ENCODE measurements at regions not wholly inside any gene's neighbourhood (a gene's known extent, or its start where the extent isn't known, plus 50 kb on each side); places are given as distances from the start of the nearest gene placed in this dataset.

DNA sequence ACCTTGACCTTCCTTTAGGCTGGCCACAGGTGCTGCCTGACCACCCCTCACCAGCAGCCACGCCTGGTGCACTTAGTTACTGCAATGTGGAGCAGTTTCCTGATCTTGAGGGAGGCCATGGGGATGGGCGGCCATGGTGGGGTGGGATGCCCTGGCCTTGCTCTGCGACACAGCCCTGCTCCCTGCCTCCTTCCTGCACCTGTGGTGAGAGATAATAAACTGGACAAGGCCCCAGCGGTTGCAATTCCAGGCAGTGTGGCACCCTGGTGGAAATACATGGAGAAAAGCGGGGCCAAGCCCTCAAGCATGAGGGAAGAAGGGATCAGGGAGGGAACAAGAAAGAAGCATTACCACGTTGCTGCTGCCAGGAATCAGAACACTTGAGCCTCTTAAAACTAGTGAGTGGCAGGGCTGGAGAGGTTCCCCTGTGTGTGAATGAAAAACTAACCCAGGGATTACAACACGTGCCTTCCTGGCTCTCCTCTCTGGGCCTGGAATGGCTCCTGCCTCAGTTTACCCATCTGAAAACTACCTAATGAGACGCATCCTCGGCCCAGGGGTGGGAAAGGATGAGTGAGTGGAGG, 213.2 kb downstream of the LY86 start:
- ATAC-seq (no peak), DNase-seq (no peak)
- intact Hi-C loops (cut with DNase I, micrococcal nuclease), result no loop called here

DNA sequence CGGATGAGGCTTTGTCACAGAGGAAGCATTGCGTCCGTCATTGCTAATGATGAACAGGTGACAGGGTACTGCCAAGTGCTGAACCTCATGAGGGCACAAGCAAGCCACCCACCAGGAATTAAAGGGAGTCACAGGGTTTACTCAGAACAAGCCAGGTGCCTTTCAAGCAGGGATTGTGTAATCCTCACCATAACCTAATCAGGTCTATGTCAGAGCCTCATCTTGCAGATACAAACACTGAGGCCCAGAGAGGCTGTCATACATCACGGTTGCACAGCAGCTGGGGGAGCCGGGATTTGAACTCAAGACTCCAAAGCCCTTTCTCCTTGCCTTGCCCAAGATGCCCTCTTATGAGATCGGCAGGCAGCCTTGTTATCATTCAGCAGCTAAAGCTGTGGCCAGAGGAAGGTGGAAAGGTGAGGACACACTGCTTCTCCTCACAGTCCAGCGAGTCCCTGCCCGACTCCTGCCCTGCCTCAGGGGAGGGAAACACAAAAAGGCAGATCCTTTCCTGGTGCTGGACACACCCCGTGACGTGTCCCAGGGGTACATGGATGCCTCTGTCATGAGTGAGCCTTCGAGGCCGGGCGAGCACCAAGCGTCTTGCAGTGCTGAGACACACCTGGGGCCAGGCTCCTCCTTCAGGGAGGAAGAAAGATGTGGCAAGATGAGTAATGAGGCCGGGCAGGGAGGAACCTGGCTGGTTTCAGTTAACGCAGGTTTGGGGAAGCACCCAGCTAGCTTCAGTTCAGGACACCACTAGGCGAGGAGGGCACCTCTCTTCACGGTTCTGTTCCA, 214.9 kb downstream of the LY86 start:
- peak; percentile 55 to 75 for DNase-seq
- intact Hi-C loops (cut with DNase I, micrococcal nuclease), result no loop called here
- peak; percentile 91 for ATAC-seq

DNA sequence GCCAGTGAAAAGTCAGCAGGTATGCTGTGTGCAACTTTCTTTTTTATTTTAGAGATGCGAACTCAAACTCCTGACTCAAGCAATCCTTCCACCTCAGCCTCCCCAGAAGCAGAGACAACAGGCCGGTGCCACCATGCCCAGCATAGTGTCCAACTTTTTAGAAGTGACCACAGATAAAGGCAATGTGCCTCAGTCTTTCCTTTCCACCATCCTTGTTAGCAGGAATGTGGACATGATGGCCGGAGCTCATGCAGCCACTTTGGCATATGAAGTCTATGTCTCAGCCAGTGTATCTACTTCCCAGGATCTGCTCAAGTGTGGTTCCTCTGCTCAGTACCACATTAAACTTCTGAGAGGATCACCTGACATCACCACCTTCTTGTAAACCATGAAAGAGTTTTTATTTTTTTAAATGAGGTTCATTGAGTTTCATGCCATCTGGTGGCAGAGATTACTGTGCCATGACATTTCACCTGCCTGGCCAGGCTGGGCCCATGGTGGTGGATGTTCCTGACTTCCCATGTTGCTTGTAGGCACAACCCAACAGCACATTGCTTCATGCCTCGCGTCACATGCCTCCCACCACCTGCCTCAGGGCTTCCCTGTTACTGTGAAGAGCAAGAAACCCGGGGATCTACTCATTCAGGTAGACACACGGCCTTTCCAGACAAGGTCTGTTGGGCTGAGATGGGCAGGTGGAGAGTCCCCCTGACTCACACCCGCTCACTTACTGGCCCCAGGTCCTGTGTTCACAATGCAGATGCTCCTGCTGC, 216.5 kb downstream of the LY86 start:
- ATAC-seq, result no peak
- no peak for DNase-seq
- intact Hi-C loops (cut with DNase I, micrococcal nuclease), result no loop called here

DNA sequence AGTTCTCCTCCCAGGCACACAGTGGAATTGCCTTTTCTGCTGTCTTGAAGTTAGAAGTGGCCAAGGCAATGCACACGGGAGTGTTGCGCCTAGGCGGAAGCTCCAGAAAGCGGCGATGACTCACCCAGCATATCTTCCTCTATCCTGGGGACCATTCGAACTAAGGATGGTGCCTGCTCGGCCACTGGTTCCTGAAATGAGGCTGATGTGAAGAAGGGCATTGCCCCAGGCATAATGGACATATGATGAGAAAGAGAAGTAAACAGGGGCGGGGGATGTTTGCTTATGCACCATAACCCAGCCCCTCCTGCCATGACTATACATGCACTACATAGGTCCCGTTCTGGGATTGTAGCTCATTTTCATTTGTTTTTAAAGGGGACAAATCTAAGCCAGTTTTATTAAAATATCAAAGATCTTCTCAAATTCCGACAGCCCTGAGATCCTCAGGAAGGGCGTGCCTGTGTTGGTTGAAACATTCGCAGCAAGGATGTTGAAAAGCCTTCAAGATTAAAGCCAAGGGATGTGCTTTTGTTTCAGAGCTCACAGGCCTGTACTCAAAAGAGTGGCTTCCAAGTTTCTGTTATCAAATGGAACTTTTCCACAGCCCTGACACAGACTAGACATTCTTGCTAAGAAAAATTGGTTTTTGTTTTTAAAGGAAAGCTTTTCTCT, 218.5 kb downstream of the LY86 start:
- intact Hi-C loops (cut with DNase I, micrococcal nuclease), result no loop called here
- no peak for ATAC-seq

DNA sequence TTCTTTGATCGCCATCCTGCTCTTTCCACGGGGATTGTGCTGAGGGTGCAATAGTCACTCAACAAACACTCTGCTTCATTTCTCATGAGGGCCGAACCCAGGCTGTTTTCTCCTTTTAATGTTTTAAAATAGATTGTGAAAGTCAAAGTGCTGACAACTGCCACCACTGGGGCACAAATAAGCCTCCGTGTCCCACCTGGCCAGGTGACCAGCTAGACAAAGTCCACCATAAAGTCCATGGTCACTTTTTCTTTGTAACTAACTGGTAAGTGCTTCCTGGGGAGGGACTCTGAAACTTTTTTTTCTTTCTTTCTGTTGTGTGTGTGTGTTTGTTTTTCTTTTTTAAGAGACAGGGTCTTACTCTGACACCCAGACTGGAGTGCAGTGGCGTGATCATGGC, 219.8 kb downstream of the LY86 start:
- intact Hi-C loops (cut with DNase I, micrococcal nuclease), result no loop called here
- ATAC-seq (no peak), DNase-seq (no peak)

More for the DNA sequence above, 218.5 kb downstream of the LY86 start:
- peak in 1 of 2 donors; percentile 49 for DNase-seq

DNA sequence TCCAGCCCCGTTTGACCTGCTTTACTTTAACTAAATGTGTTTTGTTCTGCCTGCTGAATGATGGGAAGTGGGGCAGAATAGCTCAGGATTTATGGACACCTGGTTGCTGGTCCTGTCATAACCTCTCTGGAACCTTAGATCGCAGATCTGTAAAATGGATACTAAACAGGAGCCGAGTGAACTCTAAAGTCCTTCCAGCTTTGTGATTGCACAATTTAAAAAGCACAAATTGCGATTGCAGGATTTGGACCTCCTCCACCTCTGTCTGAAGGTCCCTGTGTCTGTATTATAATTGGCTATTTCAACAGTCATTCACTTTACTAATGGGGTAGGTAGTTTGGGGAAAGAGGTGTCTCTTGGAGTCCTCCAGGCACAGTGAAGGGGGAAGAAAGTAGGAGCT, 220.4 kb downstream of the LY86 start:
- ATAC-seq, result no peak
- no peak for DNase-seq
- intact Hi-C loops (cut with DNase I, micrococcal nuclease), result no loop called here

DNA sequence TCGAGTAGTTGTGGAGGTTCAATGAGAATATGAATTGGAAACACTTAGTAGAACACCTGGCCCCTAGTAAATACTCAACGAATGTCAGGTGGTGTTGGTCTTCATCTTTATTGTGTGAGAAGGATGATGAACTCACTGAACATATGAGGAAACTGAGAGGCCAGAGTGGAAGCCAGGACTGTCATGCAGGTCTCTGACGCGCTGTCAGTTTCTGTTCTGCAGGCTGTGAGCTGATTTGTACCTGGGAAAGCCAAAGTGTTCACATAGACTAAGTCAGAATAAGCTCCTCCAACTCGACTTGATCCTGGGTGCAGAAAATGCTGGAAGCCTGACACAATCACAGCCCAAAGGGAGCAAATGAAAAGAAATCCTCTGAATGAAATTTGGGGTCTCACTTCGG, 222.2 kb downstream of the LY86 start:
- intact Hi-C loops (cut with DNase I, micrococcal nuclease), result no loop called here
- peak; percentile 9 for ATAC-seq
- DNase-seq, result no peak

DNA sequence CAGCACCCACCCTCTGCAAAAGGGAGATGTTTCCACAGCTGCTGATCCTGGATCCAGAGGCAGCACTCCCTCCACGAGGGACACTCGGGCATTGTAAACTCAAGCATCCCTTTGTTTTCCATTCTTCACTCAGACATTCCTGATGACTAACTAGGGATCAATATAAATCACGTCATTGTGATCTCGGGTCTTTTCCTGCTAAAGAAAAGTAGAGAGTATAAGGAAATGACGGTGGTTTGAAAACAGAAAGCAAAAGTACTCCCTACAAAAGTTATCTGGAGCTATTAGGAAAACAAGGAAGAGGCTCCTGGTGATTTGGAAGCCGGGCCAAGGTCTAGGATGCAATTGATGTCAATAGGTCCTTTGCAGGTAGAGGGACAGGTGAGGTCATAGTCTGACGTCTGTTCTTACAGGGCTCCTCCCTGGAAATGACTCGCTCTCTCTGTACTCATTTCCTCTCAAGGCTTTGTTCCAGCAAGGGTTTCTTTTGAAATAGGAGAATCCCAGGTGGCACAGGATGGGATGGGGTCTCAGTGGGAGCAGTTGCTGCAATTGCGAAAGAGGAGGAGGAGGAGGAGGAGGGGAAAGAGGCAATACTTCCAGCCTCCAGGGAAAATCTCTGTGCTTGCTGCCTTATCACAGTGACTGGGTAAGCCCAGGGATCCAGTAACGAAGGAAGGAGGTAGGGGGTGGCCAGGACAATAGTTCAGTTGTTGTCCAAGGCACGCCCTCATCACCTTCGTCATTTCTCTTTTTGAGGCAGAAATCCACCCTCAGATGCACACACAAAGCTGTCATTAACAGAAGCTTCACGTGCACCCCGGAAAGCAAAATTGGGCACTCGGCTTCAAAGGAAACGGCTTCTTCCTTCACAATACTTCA, 222.8 kb downstream of the LY86 start:
- intact Hi-C loops (cut with DNase I, micrococcal nuclease), result no loop called here
- DNase-seq, result peak; percentile 56 to 89
- peak; percentile 94 for ATAC-seq

DNA sequence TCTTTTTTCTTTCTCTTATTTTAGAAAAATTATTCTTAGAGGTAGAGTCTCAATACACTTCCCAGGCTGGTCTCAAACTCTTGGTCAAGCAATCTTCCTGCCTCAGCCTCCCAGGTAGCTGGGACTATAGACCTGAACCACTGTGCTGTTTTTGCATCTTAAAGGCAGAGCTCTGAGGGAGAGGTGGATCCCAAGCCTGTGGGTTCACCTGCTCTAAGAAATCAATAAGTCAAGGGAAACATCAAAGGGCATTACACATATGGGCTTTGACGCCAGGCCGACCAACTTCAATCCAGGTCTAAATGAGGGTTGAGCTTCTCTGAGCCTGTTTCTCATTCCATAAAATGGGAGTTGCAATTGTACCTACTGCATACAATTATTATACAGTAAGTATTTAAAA, 223.9 kb downstream of the LY86 start:
- DNase-seq, result no peak
- intact Hi-C loops (cut with DNase I, micrococcal nuclease), result no loop called here
- no peak for ATAC-seq

DNA sequence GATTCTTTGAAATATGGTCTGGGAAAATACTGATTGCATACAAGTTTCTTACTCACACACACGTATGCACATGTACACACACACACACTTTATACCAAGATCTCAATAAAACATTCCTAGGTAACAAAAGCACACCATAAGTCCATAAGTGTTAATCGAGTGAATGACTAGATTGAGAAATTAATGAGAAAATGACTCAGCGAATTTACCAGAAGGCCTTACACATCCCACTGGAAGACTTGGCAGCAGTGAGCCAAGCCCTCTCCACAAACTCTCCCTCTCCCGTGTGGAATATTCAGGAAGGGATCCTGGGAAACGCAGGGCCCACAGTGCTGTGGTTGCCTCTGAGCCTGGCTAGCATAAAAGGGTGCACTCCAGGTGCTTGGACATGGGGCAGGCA, 227.2 kb downstream of the LY86 start:
- ATAC-seq, result no peak
- no peak for DNase-seq
- intact Hi-C loops (cut with DNase I, micrococcal nuclease), result no loop called here

DNA sequence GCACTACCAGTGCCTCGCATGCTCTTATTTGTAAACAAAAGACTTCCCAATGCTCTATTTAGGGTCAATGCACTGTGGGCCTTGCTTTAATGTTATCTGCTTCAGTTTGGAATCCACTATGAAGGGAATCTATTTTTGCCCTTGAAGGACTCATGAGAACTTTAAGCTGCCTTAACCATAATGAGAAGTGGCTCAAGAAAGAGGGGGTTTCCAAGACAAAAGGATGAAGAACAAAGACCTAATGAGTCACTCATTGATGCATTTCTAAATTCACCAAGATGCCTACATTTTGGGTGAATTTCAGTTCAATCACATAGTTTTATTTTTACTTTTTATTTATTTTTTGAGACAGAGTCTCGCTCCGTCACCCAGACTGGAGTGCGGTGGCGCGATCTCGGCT, 228.2 kb downstream of the LY86 start:
- DNase-seq, result no peak
- no peak for ATAC-seq
- intact Hi-C loops (cut with DNase I, micrococcal nuclease), result no loop called here

DNA sequence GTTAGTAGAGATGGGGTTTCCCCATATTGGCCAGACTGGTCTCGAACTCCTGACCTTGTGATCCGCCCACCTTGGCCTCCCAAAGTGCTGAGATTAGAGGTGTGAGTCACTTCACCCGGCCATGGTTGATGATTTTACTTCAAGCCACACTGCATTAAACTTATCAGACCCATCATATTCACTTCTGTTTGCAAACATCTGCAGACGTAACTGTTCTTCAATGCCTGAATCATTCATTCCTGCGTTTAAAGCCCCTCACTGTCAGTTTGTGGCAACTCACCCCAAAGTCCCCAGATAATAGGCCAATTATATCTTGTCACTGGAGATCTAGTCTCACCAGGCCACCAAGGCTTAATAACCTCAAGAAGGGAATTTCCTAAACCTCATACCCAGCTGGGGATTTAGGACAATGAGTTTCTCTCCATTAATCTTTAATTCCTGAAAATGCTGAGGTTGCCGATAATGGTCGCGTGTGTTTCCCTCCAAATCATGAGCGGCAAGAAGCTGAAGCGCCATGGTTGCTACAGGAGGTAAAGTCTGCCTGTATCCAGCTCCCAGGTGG, 229.6 kb downstream of the LY86 start:
- intact Hi-C loops (cut with DNase I, micrococcal nuclease), result no loop called here
- DNase-seq (no peak), ATAC-seq (no peak)

DNA sequence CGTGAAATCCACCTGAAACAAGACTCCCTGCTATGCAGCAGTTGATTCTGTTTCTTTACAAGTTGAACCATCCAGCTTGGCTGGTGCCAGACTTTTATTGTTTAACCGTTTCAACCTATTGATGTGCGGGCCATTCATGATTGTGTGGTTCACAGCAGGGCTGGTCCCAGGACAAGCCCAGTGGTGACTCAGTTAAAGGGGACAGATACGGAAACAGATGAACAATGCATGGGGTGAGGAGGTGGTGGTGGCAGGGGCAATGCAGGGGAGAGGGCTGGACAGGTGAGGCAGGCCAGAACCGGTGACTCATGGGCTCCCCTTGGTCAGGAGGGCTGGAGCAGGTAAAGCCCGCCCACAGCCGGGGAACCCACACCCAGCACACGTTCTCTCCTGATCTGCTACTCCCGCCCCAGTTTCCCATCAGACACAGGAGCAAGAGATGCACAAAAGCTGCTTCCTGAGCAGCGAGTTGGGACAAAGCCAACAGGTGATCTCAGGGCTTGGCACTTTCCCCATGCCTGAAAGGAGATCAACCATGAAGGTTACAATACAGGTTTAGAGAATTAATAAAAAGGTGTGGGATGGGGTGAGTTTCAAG, 232.2 kb downstream of the LY86 start:
- peak; percentile 92 for ATAC-seq
- intact Hi-C loops (cut with DNase I, micrococcal nuclease), result no loop called here

DNA sequence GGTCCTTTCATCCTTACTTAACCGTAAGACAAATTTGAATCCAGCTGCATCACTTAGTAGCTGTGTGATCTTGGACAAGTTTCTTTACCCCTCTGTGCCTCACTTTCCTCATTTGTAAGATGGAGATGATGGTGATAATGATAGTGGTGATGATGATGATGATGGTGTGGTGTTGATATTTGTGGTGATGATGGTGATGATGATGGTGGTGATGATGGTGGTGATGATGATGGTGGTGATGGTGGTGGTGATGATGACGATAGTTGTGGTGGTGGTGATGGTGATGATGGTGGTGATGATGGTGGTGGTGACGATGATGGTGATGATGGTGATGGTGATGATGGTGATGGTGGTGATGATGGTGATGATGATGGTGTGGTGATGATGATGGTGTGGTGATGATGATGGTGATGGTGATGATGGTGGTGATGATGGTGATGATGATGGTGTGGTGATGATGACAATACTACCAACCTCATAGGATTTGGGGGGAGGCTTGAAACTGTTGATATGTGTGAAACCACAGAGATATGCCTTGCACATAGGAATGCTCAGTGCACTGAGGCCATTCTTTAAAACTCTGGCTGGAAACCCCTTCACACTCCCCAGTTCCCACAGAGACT, 233.2 kb downstream of the LY86 start:
- intact Hi-C loops (cut with DNase I, micrococcal nuclease), result no loop called here
- ATAC-seq (no peak), DNase-seq (no peak)

More for the DNA sequence above, 232.2 kb downstream of the LY86 start:
- DNase-seq, result peak; percentile 69 to 88

DNA sequence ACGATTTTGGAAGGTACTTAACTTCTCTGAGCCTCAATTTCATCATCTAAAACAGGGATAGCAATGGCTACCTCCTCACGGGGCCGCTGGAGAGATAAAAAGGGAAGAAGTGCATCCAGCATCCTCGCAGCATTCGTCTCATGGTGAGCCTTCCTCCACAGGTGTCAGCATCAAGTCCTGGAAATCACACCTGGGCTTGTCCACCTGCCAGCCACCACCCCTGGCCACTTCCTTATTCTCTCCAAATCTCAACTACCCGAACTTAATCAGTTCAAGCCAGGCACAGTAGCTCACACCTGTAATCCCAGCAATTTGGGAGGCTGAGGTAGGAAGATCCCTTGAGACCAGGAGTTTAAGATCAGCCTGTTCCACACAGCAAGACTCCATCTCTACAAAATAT, 234.5 kb downstream of the LY86 start:
- ATAC-seq, result no peak
- intact Hi-C loops (cut with DNase I, micrococcal nuclease), result no loop called here
- DNase-seq, result no peak

DNA sequence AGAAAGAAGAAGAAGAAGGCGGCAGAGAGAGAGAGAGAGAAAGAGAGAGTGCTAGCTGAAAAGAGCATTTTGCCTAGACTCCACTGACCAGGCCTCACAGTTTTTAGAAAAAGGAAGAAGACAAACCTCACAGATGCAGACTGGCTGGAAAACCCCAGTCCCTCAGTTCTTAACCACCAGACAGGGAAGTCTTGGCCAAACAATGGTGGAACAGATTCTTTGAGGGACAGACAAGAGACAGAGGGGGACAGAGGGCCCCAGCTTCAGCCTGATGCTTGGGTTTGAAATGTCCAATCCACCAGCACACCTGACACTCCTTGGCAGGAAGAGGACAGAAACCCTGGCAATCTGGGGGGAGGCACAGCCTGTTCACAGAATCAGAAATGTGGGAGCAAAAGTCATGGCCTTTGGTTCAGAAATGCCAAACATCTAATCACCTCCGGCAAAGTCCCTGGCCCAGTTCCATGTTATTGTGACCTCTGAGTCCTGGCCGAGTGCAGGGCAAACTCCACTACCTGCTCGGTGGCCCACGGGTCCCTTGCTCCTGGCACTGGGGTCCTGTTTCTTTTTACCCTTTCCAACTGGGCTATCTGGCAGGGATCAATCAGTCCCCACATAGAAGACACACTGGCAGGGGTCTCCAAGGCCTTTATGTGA, 235.2 kb downstream of the LY86 start:
- ATAC-seq, result no peak
- intact Hi-C loops (cut with DNase I, micrococcal nuclease), result no loop called here
- DNase-seq, result no peak

DNA sequence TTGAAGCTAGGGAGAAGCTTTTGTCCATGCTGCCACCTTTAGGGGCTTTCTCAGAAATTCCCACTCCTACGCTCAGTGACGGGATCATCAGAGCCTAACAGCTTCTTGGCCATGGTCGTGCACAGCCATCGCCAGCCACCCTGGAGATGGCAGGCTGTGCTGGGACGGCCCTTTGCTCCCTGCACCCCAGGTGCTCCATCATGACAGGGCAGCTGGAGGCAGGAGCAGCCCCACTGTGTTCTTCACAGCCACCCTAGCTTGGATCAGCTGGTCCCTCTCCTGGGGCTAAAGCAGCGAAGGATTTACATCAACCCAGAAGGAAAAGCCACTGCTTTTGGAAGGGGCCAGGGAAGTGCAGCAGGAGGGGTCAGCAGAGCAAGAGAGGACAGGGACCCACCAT, 235.9 kb downstream of the LY86 start:
- no peak for ATAC-seq
- intact Hi-C loops (cut with DNase I, micrococcal nuclease), result no loop called here
- no peak for DNase-seq
